H7 (cell line): ENCODE measurements at regions not wholly inside any gene's neighbourhood (a gene's known extent, or its start where the extent isn't known, plus 50 kb on each side); places are given as distances from the start of the nearest gene placed in this dataset.
"Not testable (repeated sequence)": the region's sequence is repeated elsewhere in the genome, so short reads cannot be mapped to it uniquely, and the experiment has no call there.

Experiments
- DNase-seq: peaks from one replicate; pipeline ENCODE4 v3.0.0; 2012
- H3K27me3 ChIP-seq: 2 replicates; pipeline ENCODE4 v1.6.0; 2011; ENCODE audit warnings: mild to moderate bottlenecking, low read length; ENCODE audit not compliant: control insufficient read depth, insufficient read depth
- H3K36me3 ChIP-seq: replicated peaks from 2 replicates; pipeline ENCODE4 v1.5.1; 2011; ENCODE audit warnings: low read length; ENCODE audit not compliant: control insufficient read depth, insufficient read depth
- H3K4me3 ChIP-seq: 2 replicates; pipeline ENCODE4 v1.5.1; 2011; ENCODE audit warnings: low read depth, mild to moderate bottlenecking, control low read depth, low read length, moderate library complexity; ENCODE audit not compliant: insufficient read depth

DNA sequence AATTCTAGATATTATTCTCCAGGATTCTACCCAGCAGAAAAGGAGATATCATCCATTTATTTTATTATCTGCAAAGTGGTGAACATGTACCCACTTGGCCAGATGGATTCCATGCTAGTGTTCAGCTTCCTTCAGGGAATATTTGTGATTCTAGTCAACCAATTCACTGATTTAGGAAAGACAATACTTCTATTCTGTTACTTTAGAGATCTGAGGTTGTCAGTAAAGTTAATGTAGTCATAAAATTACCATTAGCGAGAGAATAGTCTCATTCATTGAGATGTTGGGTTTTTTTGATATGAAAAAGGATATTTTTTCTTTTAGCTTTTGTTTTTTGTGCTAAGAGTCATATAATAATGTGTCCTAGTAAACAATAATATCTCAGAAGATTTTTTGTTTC lies 222.8 kb downstream of the CGGBP1 start:
- Histone ChIP-seq H3K4me3 (no peak overlapping the region), H3K27me3 (no peaks in the 10 kb centered on the region), H3K36me3 (no peaks in the 10 kb centered on the region)
- DNase-seq = no peak

DNA sequence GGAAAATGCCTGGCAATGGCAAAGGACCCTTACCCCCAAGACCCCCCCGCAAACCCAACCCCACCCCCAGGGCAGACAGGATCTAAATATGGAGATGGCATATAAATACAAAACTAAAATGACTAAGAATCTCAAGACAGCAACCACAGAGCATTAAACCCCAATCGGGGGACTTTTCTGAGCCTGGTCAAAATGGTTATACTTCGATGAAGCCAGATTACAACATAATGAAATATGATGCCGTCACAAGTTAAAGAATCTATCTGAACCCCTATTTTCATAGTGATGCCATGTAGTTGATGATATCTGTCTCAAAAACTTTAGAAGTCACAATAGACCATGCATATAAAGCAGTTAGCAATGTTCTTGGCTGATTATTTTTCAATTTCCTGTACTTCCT lies 223.6 kb downstream of the CGGBP1 start:
- H3K36me3 ChIP-seq = no peaks in the 10 kb centered on the region
- H3K4me3 ChIP-seq = no peak overlapping the region
- no peaks in the 10 kb centered on the region for H3K27me3 ChIP-seq
- no peak for DNase-seq

DNA sequence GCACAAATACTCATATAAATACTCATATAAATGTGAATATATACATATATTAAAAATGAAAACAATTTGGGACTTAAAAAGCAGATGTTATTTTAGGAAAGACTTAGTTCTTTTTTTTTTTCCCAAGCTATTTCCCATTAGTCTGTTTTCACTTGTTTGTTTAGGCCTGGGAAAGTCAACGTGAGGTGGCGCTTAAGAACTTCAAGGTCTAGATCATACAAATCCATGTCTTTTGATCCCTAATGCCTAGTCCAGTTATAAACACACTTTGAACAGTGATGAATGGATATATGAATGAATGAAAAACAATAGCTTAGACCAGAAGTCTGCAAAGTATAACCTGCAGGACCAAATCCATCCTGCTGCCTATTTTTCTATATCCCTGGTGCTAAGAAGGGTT lies 224.5 kb downstream of the CGGBP1 start:
- H3K36me3 ChIP-seq = no peaks in the 10 kb centered on the region
- no peak for DNase-seq
- H3K27me3 ChIP-seq = no peaks in the 10 kb centered on the region
- H3K4me3 ChIP-seq = no peak overlapping the region

DNA sequence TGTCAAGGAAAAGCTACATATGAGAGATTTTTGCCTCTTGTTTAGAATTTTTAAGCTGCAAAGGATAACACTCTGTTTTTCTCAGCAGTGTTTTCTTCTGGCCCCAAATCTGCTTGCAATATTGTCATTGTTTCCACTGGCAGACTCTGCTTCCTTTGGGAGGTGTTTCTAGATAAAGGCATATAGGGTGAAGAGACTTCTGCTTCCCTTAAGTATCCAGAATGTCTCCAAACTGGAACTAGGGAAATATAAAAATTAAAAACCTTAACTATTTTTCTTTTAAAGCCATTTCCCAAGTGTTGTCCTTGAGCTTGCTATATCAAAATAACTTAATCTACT lies 225.8 kb downstream of the CGGBP1 start:
- no peaks in the 10 kb centered on the region for H3K27me3 ChIP-seq
- no peak for DNase-seq
- H3K4me3 ChIP-seq = no peak overlapping the region
- H3K36me3 ChIP-seq = no peaks in the 10 kb centered on the region

DNA sequence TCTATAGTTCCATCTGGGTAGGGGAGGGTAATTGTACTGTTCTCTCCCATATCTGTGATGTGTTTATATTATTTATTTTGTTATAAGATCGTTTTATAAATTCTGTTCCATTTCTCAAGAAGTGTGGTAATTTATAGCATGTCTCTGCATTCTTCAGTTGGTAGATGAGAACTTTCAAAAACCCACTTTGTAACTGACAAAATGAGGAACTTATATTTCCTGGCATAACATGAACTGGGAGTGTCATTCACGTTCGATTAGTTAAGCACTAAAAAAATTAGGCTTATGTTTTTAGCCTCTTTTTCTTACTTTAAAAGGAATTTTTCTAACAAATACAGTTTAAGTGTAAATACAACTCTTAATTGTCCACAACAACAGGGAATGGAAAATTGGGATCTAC lies 230.8 kb downstream of the CGGBP1 start:
- no peaks in the 10 kb centered on the region for H3K36me3 ChIP-seq
- DNase-seq = no peak
- no peaks in the 10 kb centered on the region for H3K27me3 ChIP-seq
- no peak overlapping the region for H3K4me3 ChIP-seq

DNA sequence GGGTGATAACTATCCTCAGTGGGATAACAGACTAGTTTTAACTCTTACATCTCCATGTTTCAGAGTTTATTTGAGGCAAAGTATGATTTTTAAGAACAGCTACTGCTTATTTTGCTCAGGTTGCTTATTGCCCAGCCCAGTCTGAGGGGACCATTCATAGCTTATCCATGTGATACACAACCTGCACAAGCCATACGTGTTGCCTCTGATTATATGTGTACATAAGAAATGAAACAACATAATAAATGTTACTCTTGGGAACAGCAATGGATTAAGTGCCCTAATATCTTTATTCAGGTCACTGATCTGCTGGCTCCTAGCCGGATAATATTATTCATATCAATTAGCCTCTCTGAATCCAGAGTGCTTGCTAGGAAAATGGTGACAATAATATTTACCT lies 236.2 kb downstream of the CGGBP1 start:
- Histone ChIP-seq H3K4me3 (no peak overlapping the region), H3K36me3 (no peaks in the 10 kb centered on the region), H3K27me3 (no peaks in the 10 kb centered on the region)
- no peak for DNase-seq

DNA sequence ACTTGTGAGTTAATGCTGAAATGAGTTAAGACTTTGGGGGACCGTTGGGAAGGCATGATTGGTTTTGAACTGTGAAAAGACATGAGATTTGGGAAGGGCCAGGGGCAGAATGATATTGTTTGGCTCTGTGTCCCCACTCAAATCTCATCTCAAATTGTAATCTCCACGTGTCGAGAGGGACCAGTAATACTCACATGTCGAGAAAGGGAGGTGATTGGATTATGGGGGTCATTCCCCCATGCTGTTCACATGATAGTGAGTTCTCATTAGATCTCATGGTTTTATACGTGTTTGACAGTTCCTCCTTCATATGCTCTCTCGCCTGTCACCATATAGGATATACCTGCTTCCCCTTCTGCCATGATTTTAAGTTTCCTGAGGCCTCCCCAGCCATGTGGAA lies 245.3 kb downstream of the CGGBP1 start:
- H3K4me3 ChIP-seq = not testable (repeated sequence)

DNA sequence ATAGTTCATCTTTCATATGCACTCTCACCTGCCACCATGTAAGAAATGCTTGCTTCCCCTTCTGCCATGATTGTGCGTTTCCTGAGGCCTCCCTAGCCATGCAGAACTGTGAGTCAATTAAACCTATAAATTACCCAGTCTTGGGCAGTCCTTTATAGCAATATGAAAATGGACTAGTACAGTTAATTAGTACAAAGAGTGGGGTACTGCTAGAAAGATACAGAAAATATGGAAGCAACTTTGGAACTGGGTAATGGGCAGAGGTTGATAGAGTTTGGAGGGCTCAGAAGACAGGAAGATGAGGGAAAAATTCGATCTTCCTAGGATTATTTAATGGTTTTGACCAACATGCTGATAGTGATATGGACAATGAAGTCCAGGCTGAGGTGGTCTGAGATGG lies 246.9 kb downstream of the CGGBP1 start:
- no peak for DNase-seq
- Histone ChIP-seq H3K36me3 (no peaks in the 10 kb centered on the region), H3K4me3 (no peak overlapping the region), H3K27me3 (no peaks in the 10 kb centered on the region)

More for the DNA sequence above, 245.3 kb downstream of the CGGBP1 start:
- not testable (repeated sequence) for DNase-seq, H3K27me3 ChIP-seq, H3K36me3 ChIP-seq

DNA sequence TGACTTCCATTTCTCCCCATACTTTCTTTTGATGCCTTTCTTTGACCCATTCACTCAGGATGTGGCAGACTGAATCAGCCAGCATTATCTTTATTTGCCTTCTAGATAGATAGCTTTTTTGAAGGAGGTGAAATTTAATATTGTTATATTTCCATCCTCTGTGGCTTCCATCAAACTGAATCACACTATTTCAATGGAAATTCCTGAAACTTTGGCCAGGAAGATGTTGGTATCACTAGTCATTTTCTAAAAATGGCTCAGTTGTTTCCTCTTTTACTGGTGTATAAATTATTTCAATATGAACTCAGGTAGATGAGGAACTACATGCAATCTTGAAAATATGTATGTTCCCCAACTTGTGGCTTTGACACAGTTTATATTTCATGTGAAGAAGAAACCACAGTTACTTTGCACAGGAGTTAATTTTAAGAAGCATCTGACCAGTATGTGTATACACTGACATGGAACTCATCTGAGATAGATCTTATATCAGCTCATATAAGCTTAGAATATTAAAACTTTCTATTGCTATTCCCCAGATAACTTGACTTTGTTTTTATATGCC lies 248.3 kb downstream of the CGGBP1 start:
- no peaks in the 10 kb centered on the region for H3K36me3 ChIP-seq
- H3K27me3 ChIP-seq = no peaks in the 10 kb centered on the region
- DNase-seq = no peak
- H3K4me3 ChIP-seq = no peak overlapping the region

DNA sequence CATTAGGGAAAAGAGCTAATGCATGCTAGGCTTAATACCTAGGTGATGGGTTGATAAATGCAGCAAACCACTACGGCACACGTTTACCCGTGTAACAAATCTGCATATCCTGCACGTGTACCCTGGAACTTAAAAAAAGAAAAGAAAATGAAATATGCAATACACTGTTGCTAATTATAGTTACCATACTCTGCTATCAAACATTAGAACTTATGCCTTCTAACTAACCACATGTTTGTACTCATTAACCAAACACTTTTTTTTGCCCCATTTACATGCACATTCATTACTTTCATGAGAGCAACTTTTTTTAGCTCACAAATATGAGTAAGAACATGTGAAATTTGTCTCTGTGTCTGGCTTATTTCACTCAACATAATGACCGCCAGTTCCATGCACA lies 253.1 kb downstream of the CGGBP1 start:
- Histone ChIP-seq H3K36me3 (no peaks in the 10 kb centered on the region), H3K4me3 (no peak overlapping the region), H3K27me3 (no peaks in the 10 kb centered on the region)
- DNase-seq = no peak

DNA sequence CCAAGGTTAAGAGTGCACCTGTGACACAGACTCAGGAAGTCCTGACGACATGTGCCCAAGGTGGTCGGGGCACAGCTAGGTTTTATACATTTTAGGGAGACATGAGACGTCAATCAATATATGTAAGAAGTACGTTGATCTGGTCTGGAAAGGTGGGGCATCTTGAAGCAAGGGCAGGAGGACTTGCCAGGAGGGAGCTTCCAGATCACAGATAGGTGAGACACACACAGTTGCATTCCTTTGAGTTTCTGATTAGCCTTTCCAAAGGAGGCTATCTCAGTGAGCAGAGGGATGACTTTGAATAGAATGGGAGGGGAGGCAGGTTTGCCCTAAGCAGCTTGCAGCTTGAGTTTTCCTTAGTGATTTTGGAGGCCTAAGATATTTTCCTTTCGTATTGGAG lies 257.4 kb downstream of the CGGBP1 start:
- Histone ChIP-seq H3K36me3 (no peaks in the 10 kb centered on the region), H3K27me3 (no peaks in the 10 kb centered on the region; the same call in 1 of the 2 replicates), H3K4me3 (no peak overlapping the region)
- no peak for DNase-seq

DNA sequence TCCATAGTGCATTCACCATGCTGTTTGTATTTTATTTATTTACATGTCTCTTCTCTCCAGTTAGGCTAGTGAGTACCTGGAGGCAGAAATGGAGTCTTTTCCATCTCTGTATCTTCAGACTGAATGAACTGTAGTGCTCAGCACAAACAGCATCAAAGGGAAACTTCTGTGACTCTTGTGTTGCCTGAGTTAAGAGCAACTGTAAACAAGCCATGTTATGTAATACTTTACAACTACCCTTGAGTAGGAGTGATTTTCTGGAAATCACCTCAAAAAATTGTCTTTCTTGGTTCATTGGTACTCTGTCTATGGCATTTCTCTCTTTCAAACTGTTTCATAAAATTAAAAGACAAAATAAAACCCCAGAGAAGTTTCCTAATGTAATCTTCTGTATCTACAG lies 258.3 kb downstream of the CGGBP1 start:
- Histone ChIP-seq H3K4me3 (no peak overlapping the region), H3K36me3 (no peaks in the 10 kb centered on the region), H3K27me3 (no peaks in the 10 kb centered on the region; the same call in 1 of the 2 replicates)
- DNase-seq = no peak

DNA sequence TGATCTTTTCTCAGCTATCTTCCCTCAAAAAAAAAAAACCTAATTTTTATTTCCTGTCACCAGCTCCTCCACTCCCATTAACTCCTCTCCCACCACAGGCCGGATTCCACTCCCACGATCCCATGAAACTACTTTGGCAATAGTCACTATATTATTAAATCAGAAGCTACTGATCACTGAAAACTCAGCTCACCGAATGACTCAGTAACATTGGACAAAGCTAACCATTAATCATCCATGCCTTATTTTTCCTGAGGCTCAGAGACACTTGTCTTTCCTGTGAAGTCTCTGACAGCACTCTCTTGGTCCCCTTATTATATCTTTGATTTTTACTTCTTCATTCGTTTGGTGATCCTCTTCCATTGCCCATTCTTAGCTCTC lies 260.2 kb downstream of the CGGBP1 start:
- DNase-seq = no peak
- H3K36me3 ChIP-seq = no peaks in the 10 kb centered on the region
- H3K4me3 ChIP-seq = no peak overlapping the region
- peaks cover 8% of the 10 kb centered on the region for H3K27me3 ChIP-seq

DNA sequence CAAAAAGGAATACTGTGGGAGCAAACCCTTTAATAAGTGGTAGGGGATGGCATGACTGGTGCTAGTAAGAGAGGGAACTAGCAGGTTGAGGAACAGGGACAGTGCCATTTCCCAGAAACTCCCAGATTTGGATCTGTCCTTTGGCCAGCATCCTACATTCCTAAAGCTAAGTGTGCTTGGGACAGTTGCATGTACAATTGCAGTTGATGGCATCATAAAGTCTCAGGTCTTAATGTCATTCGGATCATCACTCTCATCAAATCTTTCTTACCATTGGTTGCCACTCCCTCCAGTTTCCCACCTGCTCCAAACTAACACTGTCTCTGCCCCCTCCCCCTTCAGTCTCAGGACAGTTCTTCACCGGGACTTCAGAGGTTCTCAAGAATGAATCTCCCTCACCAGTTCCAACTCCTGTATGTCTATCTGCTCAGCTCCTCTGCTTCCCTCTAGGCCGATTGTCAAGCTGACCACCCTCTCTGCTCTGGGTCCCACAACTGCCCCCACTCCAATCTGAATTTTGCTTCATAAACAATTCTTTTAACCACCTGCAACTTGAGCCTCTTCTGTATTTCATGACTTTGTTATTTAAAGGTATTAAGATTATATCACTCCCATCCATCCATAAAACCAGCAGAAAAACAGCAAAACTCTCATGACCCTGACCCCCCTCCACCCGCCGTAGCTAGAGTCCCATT lies 260.8 kb downstream of the CGGBP1 start:
- Histone ChIP-seq H3K4me3 (no peak overlapping the region), H3K36me3 (no peaks in the 10 kb centered on the region)
- no peak for DNase-seq

DNA sequence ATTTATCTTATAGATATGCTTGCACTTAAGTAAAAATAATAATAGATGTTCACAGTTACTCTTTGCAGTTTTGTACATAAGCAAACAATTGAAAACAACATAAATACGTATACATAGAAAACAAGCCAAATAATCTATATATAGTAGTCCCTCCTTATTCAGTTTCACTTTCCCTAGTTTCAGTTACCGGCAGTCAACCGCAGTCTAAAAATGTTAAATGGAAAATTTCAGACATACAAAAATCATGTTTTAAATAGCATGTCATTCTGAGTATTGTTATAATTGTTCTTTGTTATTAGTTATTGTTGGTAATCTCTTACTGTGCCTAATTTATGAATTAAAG lies 262.0 kb downstream of the CGGBP1 start:
- Histone ChIP-seq H3K36me3 (no peaks in the 10 kb centered on the region), H3K27me3 (peaks cover 26% of the 10 kb centered on the region), H3K4me3 (no peak overlapping the region)
- no peak for DNase-seq

More for the DNA sequence above, 260.8 kb downstream of the CGGBP1 start:
- H3K27me3 ChIP-seq = peaks cover 14% of the 10 kb centered on the region
